DND-41 (cell line): ENCODE measurements at regions not wholly inside any gene's neighbourhood (a gene's known extent, or its start where the extent isn't known, plus 50 kb on each side); places are given as distances from the start of the nearest gene placed in this dataset.
"Not testable (repeated sequence)": the region's sequence is repeated elsewhere in the genome, so short reads cannot be mapped to it uniquely, and the experiment has no call there.

Experiments
- CTCF ChIP-seq: IDR thresholded peaks from 2 replicates; pipeline ENCODE4 v1.5.1; 2012; ENCODE audit warnings: borderline replicate concordance, low read length, moderate library complexity, mild to moderate bottlenecking; ENCODE audit not compliant: poor library complexity, severe bottlenecking; ENCODE audit errors: extremely low read depth
- EZH2 ChIP-seq: IDR thresholded peaks from 3 replicates; pipeline ENCODE4 v1.6.1; 2012; ENCODE audit warnings: borderline replicate concordance, low read depth, mild to moderate bottlenecking, moderate library complexity, low read length, inconsistent platforms; ENCODE audit not compliant: severe bottlenecking

GRCh38 chr12:9417341-9417740, 190.4 kb downstream of the KLRB1 start:
- not testable (repeated sequence) for TF ChIP-seq CTCF, EZH2
